Muscle of back (tissue), 3 donors: ENCODE measurements at regions not wholly inside any gene's neighbourhood (a gene's known extent, or its start where the extent isn't known, plus 50 kb on each side); places are given as distances from the start of the nearest gene placed in this dataset.
A peak's percentile ranks its signal among the peaks of the same experiment; 100 is the strongest.

Experiments
- DNase-seq, 3 donors: peaks; one replicate each; pipeline versions ENCODE4 v3.0.0 to v3.0.0-alpha.2; 2013

GRCh38 chr16:49081086-49081485, 200.6 kb downstream of the CBLN1 start:
- DNase-seq = no peak

GRCh38 chr16:49078571-49078970, 203.1 kb downstream of the CBLN1 start:
- no peak for DNase-seq

- DNase-seq = no peak
These were observed 203.5 kb downstream of the CBLN1 start for GRCh38 chr16:49078104-49078503.

- no peak for DNase-seq
These were observed 205.9 kb downstream of the CBLN1 start for GRCh38 chr16:49075709-49076108.

- DNase-seq = no peak
These were observed 213.4 kb downstream of the CBLN1 start for GRCh38 chr16:49068224-49068623.

- DNase-seq = no peak
These were observed 213.9 kb downstream of the CBLN1 start for GRCh38 chr16:49067776-49068175.

GRCh38 chr16:49061137-49061714, 220.4 kb downstream of the CBLN1 start:
- peak; percentile 1 to 11 (median 3) for DNase-seq

GRCh38 chr16:49060728-49061127, 220.9 kb downstream of the CBLN1 start:
- DNase-seq = no peak

GRCh38 chr16:49058382-49058781, 223.3 kb downstream of the CBLN1 start:
- no peak for DNase-seq

GRCh38 chr16:49057936-49058335, 223.7 kb downstream of the CBLN1 start:
- DNase-seq = no peak

- no peak for DNase-seq
These were observed 224.2 kb downstream of the CBLN1 start for GRCh38 chr16:49057391-49057790.

GRCh38 chr16:49056546-49056945, 225.1 kb downstream of the CBLN1 start:
- no peak for DNase-seq

- no peak for DNase-seq
These were observed 225.7 kb downstream of the CBLN1 start for GRCh38 chr16:49055824-49056545.

GRCh38 chr16:49055291-49055690, 226.3 kb downstream of the CBLN1 start:
- no peak for DNase-seq

- DNase-seq = no peak
These were observed 227.0 kb downstream of the CBLN1 start for GRCh38 chr16:49054606-49055005.

- DNase-seq = no peak
These were observed 228.8 kb downstream of the CBLN1 start for GRCh38 chr16:49052846-49053245.

- peak in 2 of 3 donors; percentile 5 to 16 for DNase-seq
These were observed 230.1 kb downstream of the CBLN1 start for GRCh38 chr16:49051576-49051975.

GRCh38 chr16:49050607-49051006, 231.0 kb downstream of the CBLN1 start:
- no peak for DNase-seq

GRCh38 chr16:49049644-49050043, 232.0 kb downstream of the CBLN1 start:
- no peak for DNase-seq

- no peak for DNase-seq
These were observed 232.4 kb downstream of the CBLN1 start for GRCh38 chr16:49049191-49049590.

- no peak for DNase-seq
These were observed 233.1 kb downstream of the CBLN1 start for GRCh38 chr16:49048557-49048956.

- DNase-seq = no peak
These were observed 245.5 kb downstream of the CBLN1 start for GRCh38 chr16:49036126-49036525.

- no peak for DNase-seq
These were observed 254.2 kb downstream of the CBLN1 start for GRCh38 chr16:49027420-49027819.
